SK-N-SH (cell line): ENCODE measurements at regions not wholly inside any gene's neighbourhood (a gene's known extent, or its start where the extent isn't known, plus 50 kb on each side); places are given as distances from the start of the nearest gene placed in this dataset.

Experiments used
- FOXM1 ChIP-seq: IDR thresholded peaks from 2 replicates; pipeline ENCODE4 v1.4.0; 2012; ENCODE audit warnings: low read depth, mild to moderate bottlenecking
- GABPA ChIP-seq: IDR thresholded peaks from 2 replicates; pipeline ENCODE4 v1.4.0; 2012; ENCODE audit warnings: low read depth, mild to moderate bottlenecking
- NFIC ChIP-seq: IDR thresholded peaks from 2 replicates; pipeline ENCODE4 v1.4.0; 2012; ENCODE audit warnings: borderline replicate concordance
- POLR2AphosphoS5 ChIP-seq: IDR thresholded peaks from 2 replicates; pipeline ENCODE4 v1.6.1; 2012; ENCODE audit warnings: low read depth, low read length
- RAD21 ChIP-seq: IDR thresholded peaks from 2 replicates; pipeline ENCODE4 v1.6.1; 2012; ENCODE audit warnings: mild to moderate bottlenecking, low read length
- RCOR1 ChIP-seq: fragments of 150-350 bp; IDR thresholded peaks from 2 replicates; pipeline ENCODE4 v1.6.1; 2017; ENCODE audit warnings: antibody characterized with exemption, low read length
- YY1 ChIP-seq: IDR thresholded peaks from 2 replicates; pipeline ENCODE4 v1.4.0; 2012; ENCODE audit warnings: low read depth, mild to moderate bottlenecking
- TF ChIP-seq, protein P1 (sequence below): fragments of 200-600 bp; sonication (generic); IDR thresholded peaks from 2 replicates; pipeline ENCODE4 v1.6.1; 2017; ENCODE audit warnings: antibody characterized with exemption, mild to moderate bottlenecking, moderate library complexity
- TF ChIP-seq, protein P2 (sequence below): IDR thresholded peaks from 2 replicates; pipeline ENCODE4 v1.4.0; 2012; ENCODE audit warnings: low read depth, borderline replicate concordance
- TF ChIP-seq, protein P3 (sequence below): fragments of 150-350 bp; IDR thresholded peaks from 2 replicates; pipeline ENCODE4 v1.6.1; 2016; ENCODE audit warnings: mild to moderate bottlenecking, low read depth, low read length
- TF ChIP-seq, protein P4 (sequence below): IDR thresholded peaks from 2 replicates; pipeline ENCODE4 v1.4.0; 2012; ENCODE audit warnings: low read depth, borderline replicate concordance

DNA sequence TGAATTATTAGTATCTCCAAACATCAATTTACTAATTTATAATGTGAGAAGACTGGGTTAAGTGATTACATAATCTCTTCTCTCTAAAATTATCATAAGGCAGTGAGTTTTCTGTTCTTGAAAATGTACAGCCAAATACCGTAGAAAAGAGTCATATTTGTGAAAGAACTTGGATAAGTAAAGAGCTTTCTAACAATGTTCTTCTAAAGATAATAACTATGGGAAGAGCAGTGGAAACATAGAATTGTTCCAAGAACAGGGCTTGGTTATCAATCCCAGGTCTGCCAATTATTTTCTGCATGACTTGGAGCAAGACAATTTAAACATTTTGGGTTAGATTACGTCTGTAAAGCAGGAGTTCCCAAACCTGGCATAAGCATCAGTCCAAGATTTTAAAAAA, 198.1 kb upstream of the SGK1 start:
- TF ChIP-seq YY1 (no peak), POLR2AphosphoS5 (no peak), FOXM1 (no peak), GABPA (no peak), RAD21 (no peak), RCOR1 (no peak), NFIC (no peak)
- TF ChIP-seq, protein P1, sequence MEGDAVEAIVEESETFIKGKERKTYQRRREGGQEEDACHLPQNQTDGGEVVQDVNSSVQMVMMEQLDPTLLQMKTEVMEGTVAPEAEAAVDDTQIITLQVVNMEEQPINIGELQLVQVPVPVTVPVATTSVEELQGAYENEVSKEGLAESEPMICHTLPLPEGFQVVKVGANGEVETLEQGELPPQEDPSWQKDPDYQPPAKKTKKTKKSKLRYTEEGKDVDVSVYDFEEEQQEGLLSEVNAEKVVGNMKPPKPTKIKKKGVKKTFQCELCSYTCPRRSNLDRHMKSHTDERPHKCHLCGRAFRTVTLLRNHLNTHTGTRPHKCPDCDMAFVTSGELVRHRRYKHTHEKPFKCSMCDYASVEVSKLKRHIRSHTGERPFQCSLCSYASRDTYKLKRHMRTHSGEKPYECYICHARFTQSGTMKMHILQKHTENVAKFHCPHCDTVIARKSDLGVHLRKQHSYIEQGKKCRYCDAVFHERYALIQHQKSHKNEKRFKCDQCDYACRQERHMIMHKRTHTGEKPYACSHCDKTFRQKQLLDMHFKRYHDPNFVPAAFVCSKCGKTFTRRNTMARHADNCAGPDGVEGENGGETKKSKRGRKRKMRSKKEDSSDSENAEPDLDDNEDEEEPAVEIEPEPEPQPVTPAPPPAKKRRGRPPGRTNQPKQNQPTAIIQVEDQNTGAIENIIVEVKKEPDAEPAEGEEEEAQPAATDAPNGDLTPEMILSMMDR, result no peak
- TF ChIP-seq, protein P2, sequence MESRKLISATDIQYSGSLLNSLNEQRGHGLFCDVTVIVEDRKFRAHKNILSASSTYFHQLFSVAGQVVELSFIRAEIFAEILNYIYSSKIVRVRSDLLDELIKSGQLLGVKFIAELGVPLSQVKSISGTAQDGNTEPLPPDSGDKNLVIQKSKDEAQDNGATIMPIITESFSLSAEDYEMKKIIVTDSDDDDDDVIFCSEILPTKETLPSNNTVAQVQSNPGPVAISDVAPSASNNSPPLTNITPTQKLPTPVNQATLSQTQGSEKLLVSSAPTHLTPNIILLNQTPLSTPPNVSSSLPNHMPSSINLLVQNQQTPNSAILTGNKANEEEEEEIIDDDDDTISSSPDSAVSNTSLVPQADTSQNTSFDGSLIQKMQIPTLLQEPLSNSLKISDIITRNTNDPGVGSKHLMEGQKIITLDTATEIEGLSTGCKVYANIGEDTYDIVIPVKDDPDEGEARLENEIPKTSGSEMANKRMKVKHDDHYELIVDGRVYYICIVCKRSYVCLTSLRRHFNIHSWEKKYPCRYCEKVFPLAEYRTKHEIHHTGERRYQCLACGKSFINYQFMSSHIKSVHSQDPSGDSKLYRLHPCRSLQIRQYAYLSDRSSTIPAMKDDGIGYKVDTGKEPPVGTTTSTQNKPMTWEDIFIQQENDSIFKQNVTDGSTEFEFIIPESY, result no peak
- TF ChIP-seq, protein P3, sequence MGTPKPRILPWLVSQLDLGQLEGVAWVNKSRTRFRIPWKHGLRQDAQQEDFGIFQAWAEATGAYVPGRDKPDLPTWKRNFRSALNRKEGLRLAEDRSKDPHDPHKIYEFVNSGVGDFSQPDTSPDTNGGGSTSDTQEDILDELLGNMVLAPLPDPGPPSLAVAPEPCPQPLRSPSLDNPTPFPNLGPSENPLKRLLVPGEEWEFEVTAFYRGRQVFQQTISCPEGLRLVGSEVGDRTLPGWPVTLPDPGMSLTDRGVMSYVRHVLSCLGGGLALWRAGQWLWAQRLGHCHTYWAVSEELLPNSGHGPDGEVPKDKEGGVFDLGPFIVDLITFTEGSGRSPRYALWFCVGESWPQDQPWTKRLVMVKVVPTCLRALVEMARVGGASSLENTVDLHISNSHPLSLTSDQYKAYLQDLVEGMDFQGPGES, result no peak
- TF ChIP-seq, protein P4, sequence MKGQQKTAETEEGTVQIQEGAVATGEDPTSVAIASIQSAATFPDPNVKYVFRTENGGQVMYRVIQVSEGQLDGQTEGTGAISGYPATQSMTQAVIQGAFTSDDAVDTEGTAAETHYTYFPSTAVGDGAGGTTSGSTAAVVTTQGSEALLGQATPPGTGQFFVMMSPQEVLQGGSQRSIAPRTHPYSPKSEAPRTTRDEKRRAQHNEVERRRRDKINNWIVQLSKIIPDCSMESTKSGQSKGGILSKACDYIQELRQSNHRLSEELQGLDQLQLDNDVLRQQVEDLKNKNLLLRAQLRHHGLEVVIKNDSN, result no peak
